Keratinocyte (primary cell): ENCODE measurements at regions not wholly inside any gene's neighbourhood (a gene's known extent, or its start where the extent isn't known, plus 50 kb on each side); places are given as distances from the start of the nearest gene placed in this dataset.

Experiments
- DNase-seq: peaks from one replicate; pipeline ENCODE4 v3.0.0-alpha.2; 2011; ENCODE audit warnings: low read depth, missing footprints, low spot score
- FAIRE-seq: peaks from 2 replicates; lab custom pipeline; 2011; peaks lifted over from hg19 to GRCh38; lab: Jason Lieb, UNC
- H2AFZ ChIP-seq: 2 replicates; pipeline ENCODE4 v1.6.0; 2012; ENCODE audit warnings: low read length, control low read depth, inconsistent platforms; ENCODE audit not compliant: control insufficient read depth
- H3K27ac ChIP-seq: 2 replicates; pipeline ENCODE4 v1.5.1; 2011; ENCODE audit warnings: low read length; ENCODE audit not compliant: control insufficient read depth, insufficient read depth
- H3K27me3 ChIP-seq: 3 replicates; pipeline ENCODE4 v1.6.0; 2011; ENCODE audit warnings: low read length; ENCODE audit not compliant: control insufficient read depth, insufficient read depth; ENCODE audit errors: extremely low read depth
- H3K36me3 ChIP-seq, 2 experiments: 2 replicates in 1 of 2; 3 replicates in 1 of 2; pipeline ENCODE4 v1.5.1; 2011; ENCODE audit warnings: low read length in 2 of 2, mild to moderate bottlenecking in 1 of 2; ENCODE audit not compliant: control insufficient read depth in 2 of 2, insufficient read depth in 2 of 2; ENCODE audit errors: extremely low read depth in 1 of 2
- H3K4me1 ChIP-seq: 3 replicates; pipeline ENCODE4 v1.5.1; 2011; ENCODE audit warnings: low read length; ENCODE audit not compliant: control insufficient read depth, insufficient read depth; ENCODE audit errors: extremely low read depth
- H3K4me2 ChIP-seq: 3 replicates; pipeline ENCODE4 v1.6.0; 2011; ENCODE audit warnings: low read depth, low read length; ENCODE audit not compliant: control insufficient read depth, insufficient read depth; ENCODE audit errors: extremely low read depth
- H3K4me3 ChIP-seq, 3 experiments: fragments of 200-600 bp in 1 of 3; sonication (generic) in 1 of 3; 2 replicates in 2 of 3; 3 replicates in 1 of 3; pipeline ENCODE4 v1.5.1; 2011 to 2016; ENCODE audit warnings: low read length in 3 of 3, mild to moderate bottlenecking in 3 of 3, control low read depth in 2 of 3, inconsistent platforms in 1 of 3, low read depth in 1 of 3, mixed read lengths in 1 of 3, mixed run types in 1 of 3, moderate library complexity in 1 of 3; ENCODE audit not compliant: control insufficient read depth in 2 of 3, insufficient read depth in 2 of 3; ENCODE audit errors: extremely low read depth in 1 of 3
- H3K79me2 ChIP-seq: 2 replicates; pipeline ENCODE4 v1.6.0; 2012; ENCODE audit warnings: low read length; ENCODE audit not compliant: control insufficient read depth, insufficient read depth
- H3K9ac ChIP-seq: 3 replicates; pipeline ENCODE4 v1.6.0; 2011; ENCODE audit warnings: low read length; ENCODE audit not compliant: control insufficient read depth, insufficient read depth; ENCODE audit errors: extremely low read depth
- H3K9me1 ChIP-seq: 3 replicates; pipeline ENCODE4 v1.6.0; 2011; ENCODE audit warnings: low read length; ENCODE audit not compliant: control insufficient read depth, insufficient read depth; ENCODE audit errors: extremely low read depth
- H3K9me3 ChIP-seq: 2 replicates; pipeline ENCODE4 v1.5.1; 2012; ENCODE audit warnings: low read depth, low read length; ENCODE audit not compliant: control insufficient read depth
- H4K20me1 ChIP-seq: 3 replicates; pipeline ENCODE4 v1.6.0; 2011; ENCODE audit warnings: low read length; ENCODE audit not compliant: control insufficient read depth, insufficient read depth; ENCODE audit errors: extremely low read depth
- CTCF ChIP-seq, 3 experiments: IDR thresholded peaks in 1 of 3; conservative IDR thresholded peaks in 1 of 3; optimal IDR thresholded peaks in 1 of 3; 2 replicates in 2 of 3; 3 replicates in 1 of 3; pipeline versions ENCODE3 to v1.5.1; 2011; ENCODE audit warnings: low read length in 3 of 3, mild to moderate bottlenecking in 3 of 3, moderate library complexity in 2 of 3, control low read depth in 1 of 3, inconsistent platforms in 1 of 3; ENCODE audit not compliant: insufficient read depth in 2 of 3; ENCODE audit errors: extremely low read depth in 1 of 3
- EZH2 ChIP-seq: IDR thresholded peaks from one replicate; pipeline ENCODE4 v1.6.1; 2012; ENCODE audit warnings: inconsistent platforms, mild to moderate bottlenecking, low read length, moderate library complexity
- dilution Hi-C: fragments of 300-500 bp; cut with MboI; formaldehyde crosslinking; loops from one replicate; pipeline ENCODE4 v1.7.0; 2020; ENCODE audit warnings: low sequenced_read_pairs; ENCODE audit not compliant: extremely low pct_ligation_motif_present

GRCh38 chr11:87493516-87493915 is 455.8 kb downstream of the TMEM135 start:
- no peak for DNase-seq
- no peak for FAIRE-seq
- H3K4me1 ChIP-seq = no peaks in the 10 kb centered on the region
- H3K27ac ChIP-seq = no peak overlapping the region
- H2AFZ ChIP-seq = no peak overlapping the region
- no peaks in the 10 kb centered on the region for H3K9me1 ChIP-seq
- no peak overlapping the region for H3K4me2 ChIP-seq
- no peak overlapping the region for H3K9ac ChIP-seq
- dilution Hi-C loops = no loop called here
- no peaks in the 10 kb centered on the region for H3K36me3 ChIP-seq
- TF ChIP-seq CTCF (optimal IDR thresholded peaks at IDR 0.05 in 1 of 3, IDR thresholded peaks at IDR 0.05 in 1 of 3, conservative IDR thresholded peaks at IDR 0.05 in 1 of 3; ENCODE audit: extremely low read depth in 1 of 3, insufficient read depth in 2 of 3, low read length in 3 of 3) (no peak), EZH2 (no peak)
- no peaks in the 10 kb centered on the region for H3K79me2 ChIP-seq
- no peaks in the 10 kb centered on the region for H4K20me1 ChIP-seq
- H3K27me3 ChIP-seq = no peaks in the 10 kb centered on the region
- H3K4me3 ChIP-seq = no peak overlapping the region
- no peaks in the 10 kb centered on the region for H3K9me3 ChIP-seq

GRCh38 chr11:87491381-87491780 is 453.6 kb downstream of the TMEM135 start:
- H3K9me3 ChIP-seq = no peaks in the 10 kb centered on the region
- H3K79me2 ChIP-seq = no peaks in the 10 kb centered on the region
- dilution Hi-C loops = no loop called here
- H4K20me1 ChIP-seq = no peaks in the 10 kb centered on the region
- H2AFZ ChIP-seq = no peak overlapping the region
- H3K9me1 ChIP-seq = no peaks in the 10 kb centered on the region
- no peak overlapping the region for H3K9ac ChIP-seq
- TF ChIP-seq EZH2 = no peak
- H3K4me3 ChIP-seq = no peak overlapping the region
- no peaks in the 10 kb centered on the region for H3K4me1 ChIP-seq
- FAIRE-seq = no peak
- no peaks in the 10 kb centered on the region for H3K27me3 ChIP-seq
- no peak overlapping the region for H3K27ac ChIP-seq
- no peak overlapping the region for H3K4me2 ChIP-seq
- H3K36me3 ChIP-seq = no peaks in the 10 kb centered on the region
- DNase-seq = no peak

GRCh38 chr11:87490671-87491070 is 452.9 kb downstream of the TMEM135 start:
- Histone ChIP-seq H2AFZ (no peak overlapping the region), H3K27me3 (no peaks in the 10 kb centered on the region), H3K4me3 (no peak overlapping the region), H3K4me2 (no peak overlapping the region), H3K9ac (no peak overlapping the region), H3K36me3 (no peaks in the 10 kb centered on the region), H4K20me1 (no peaks in the 10 kb centered on the region), H3K9me3 (no peaks in the 10 kb centered on the region), H3K27ac (no peak overlapping the region), H3K4me1 (no peaks in the 10 kb centered on the region), H3K79me2 (no peaks in the 10 kb centered on the region), H3K9me1 (no peaks in the 10 kb centered on the region)
- TF ChIP-seq CTCF (optimal IDR thresholded peaks at IDR 0.05 in 1 of 3, IDR thresholded peaks at IDR 0.05 in 1 of 3, conservative IDR thresholded peaks at IDR 0.05 in 1 of 3; ENCODE audit: extremely low read depth in 1 of 3, insufficient read depth in 2 of 3, low read length in 3 of 3) (no peak), EZH2 (no peak)
- FAIRE-seq (no peak), DNase-seq (no peak)
- dilution Hi-C loops = no loop called here
